ENCODE measurements at regions not wholly inside any gene's neighbourhood (a gene's known extent, or its start where the extent isn't known, plus 50 kb on each side); places are given as distances from the start of the nearest gene placed in this dataset.
A peak's percentile ranks its signal among the peaks of the same experiment; 100 is the strongest.
"Not testable (repeated sequence)": the region's sequence is repeated elsewhere in the genome, so short reads cannot be mapped to it uniquely, and the experiment has no call there.

DNA sequence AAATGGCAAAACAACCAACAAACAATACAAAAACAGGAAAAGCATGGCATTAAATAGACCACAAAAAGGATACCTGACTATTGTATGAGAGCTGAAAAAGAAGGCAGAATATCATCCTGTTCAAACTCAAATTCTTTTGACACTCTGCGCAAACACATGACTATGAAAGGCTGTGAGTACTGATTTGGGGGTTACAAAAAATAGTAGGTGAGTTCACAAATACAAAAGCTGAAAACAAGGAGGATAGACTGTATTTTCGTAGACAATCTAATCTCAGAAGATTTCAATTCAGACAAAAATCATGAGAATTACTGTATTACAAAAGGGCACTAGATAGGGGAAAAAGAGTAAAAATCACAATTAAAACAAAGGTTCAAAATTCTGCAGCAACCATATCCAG is 142.6 kb upstream of the C1QTNF3 start:
- H3K4me3 ChIP-seq (ENCODE audit: low read length in 3 of 3); intact Hi-C loops (cut with DNase I); H3K9me3 ChIP-seq (ENCODE audit: control insufficient read depth in 2 of 3, insufficient read depth in 1 of 3, low read length in 3 of 3); H3K9ac ChIP-seq (ENCODE audit: low read length in 3 of 3); H3K36me3 ChIP-seq (ENCODE audit: control insufficient read depth in 2 of 3, insufficient read depth in 3 of 3, low read length in 3 of 3); H3K4me1 ChIP-seq (ENCODE audit: control insufficient read depth in 2 of 3, insufficient read depth in 2 of 3, low read depth in 1 of 3, low read length in 3 of 3); H3K27ac ChIP-seq (ENCODE audit: low read depth in 2 of 2, low read length in 2 of 2); H3K27me3 ChIP-seq (ENCODE audit: control insufficient read depth, insufficient read depth, low read length); FAIRE-seq: not testable (repeated sequence)
- peak in 1 of 5 donors; percentile 1 for DNase-seq

DNA sequence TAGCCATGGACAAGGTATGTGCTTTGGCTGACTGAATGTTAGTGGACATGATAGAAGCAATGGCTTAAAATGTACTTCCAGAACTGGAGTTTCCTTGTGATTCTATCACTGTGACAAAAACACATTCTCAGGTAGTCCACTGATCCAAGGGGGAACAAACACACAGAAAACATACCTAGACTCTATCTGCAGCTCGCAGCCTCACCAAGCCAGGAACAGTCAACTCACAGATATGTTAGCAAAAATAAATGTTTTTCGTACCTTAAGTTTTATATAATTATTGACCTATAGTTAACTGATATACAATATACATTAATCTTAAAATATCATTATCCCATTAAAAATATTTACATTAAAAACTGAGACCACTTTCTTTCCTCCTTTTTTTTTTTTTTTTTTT is 143.1 kb upstream of the C1QTNF3 start:
- H3K27ac ChIP-seq (ENCODE audit: low read depth in 2 of 2, low read length in 2 of 2); FAIRE-seq; H3K9ac ChIP-seq (ENCODE audit: low read length in 3 of 3); H3K9me3 ChIP-seq (ENCODE audit: control insufficient read depth in 2 of 3, insufficient read depth in 1 of 3, low read length in 3 of 3); H3K36me3 ChIP-seq (ENCODE audit: control insufficient read depth in 2 of 3, insufficient read depth in 3 of 3, low read length in 3 of 3); H3K27me3 ChIP-seq (ENCODE audit: control insufficient read depth, insufficient read depth, low read length); H3K4me3 ChIP-seq (ENCODE audit: low read length in 3 of 3); intact Hi-C loops (cut with DNase I); H3K4me1 ChIP-seq (ENCODE audit: control insufficient read depth in 2 of 3, insufficient read depth in 2 of 3, low read depth in 1 of 3, low read length in 3 of 3): not testable (repeated sequence)
- DNase-seq = peak in 1 of 5 donors; percentile 73

DNA sequence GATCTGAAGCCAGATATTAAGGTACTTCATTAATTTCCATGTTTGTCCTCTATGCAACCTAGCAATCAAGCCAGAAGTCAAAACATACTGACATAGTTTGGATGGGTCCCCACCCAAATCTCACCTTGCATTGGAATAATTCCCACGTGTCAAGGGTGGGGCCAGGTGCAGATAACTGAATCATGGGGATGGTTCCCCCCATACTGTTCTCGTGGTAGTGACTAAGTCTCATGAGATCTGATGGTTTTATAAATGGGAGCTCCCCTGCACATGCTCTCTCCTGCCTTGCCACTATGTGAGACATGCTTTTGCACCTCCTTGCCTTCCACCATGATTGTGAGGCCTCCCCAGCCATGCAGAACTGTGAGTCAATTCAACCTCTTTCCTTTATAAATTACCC is 143.9 kb upstream of the C1QTNF3 start:
- intact Hi-C loops (cut with DNase I); H3K4me1 ChIP-seq (ENCODE audit: control insufficient read depth in 2 of 3, insufficient read depth in 2 of 3, low read depth in 1 of 3, low read length in 3 of 3); H3K9ac ChIP-seq (ENCODE audit: low read length in 3 of 3); H3K9me3 ChIP-seq (ENCODE audit: control insufficient read depth in 2 of 3, insufficient read depth in 1 of 3, low read length in 3 of 3); H3K27me3 ChIP-seq (ENCODE audit: control insufficient read depth, insufficient read depth, low read length); H3K36me3 ChIP-seq (ENCODE audit: control insufficient read depth in 2 of 3, insufficient read depth in 3 of 3, low read length in 3 of 3); H3K4me3 ChIP-seq (ENCODE audit: low read length in 3 of 3); FAIRE-seq; H3K27ac ChIP-seq (ENCODE audit: low read depth in 2 of 2, low read length in 2 of 2): not testable (repeated sequence)
- peak in 1 of 5 donors; percentile 63 for DNase-seq

DNA sequence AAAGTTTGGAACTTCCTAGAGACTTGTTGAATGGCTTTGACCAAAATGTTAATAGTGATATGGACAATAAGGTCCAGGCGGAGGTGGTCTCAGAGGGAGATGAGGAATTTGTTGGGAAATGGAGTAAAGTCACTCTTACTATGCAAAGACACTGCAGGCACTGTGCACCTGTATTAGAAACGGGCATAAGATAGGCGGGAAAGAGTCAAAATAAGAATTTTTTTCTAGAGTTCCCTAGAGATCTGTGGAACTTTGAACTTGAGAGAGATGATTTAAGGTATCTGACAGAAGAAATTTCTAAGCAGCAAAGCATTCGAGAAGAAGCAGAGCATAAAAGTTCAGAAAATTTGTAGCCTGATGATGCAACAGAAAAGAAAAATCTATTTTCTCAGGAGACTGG is 144.4 kb upstream of the C1QTNF3 start:
- DNase-seq; H3K4me1 ChIP-seq (ENCODE audit: control insufficient read depth in 2 of 3, insufficient read depth in 2 of 3, low read depth in 1 of 3, low read length in 3 of 3); H3K9me3 ChIP-seq (ENCODE audit: control insufficient read depth in 2 of 3, insufficient read depth in 1 of 3, low read length in 3 of 3); H3K9ac ChIP-seq (ENCODE audit: low read length in 3 of 3); H3K36me3 ChIP-seq (ENCODE audit: control insufficient read depth in 2 of 3, insufficient read depth in 3 of 3, low read length in 3 of 3); FAIRE-seq; H3K27me3 ChIP-seq (ENCODE audit: control insufficient read depth, insufficient read depth, low read length); H3K4me3 ChIP-seq (ENCODE audit: low read length in 3 of 3); H3K27ac ChIP-seq (ENCODE audit: low read depth in 2 of 2, low read length in 2 of 2); intact Hi-C loops (cut with DNase I): not testable (repeated sequence)

DNA sequence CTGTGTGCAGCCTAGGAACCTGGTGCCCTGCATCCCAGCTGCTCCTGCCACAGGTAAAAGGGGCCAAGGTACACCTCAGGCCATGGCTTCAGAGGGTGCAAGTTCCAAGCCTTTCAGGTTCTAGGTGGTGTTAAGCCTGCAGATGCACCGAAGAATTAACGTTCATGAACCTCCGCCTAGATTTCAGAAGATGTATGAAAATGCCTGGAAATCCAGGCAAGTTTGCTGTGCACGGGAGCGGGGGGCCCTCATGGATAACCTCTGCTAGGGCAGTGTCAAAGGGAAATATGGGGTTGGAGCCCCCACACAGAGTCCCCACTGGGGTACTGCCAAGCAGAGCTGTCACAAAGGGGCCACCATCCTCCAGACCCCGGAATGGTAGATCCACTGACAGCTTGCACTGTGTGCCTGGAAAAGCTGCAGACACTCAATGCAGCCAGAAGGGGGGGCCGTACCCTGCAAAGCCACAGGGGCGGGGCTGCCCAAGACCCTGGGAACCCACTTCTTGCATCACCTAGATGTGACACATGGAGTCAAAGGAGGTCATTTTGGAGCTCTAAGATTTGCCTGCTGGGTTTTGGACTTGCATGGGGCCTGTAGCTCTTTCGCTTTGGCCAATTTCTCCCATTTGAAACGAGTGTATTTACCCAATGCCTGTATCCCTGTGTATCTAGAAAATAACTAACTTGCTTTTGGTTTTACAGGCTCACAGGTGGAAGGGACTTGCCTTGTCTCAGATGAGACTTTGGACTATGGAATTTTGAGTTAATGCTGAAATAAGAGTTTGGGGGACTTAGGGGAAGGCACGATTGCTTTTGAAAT is 145.2 kb upstream of the C1QTNF3 start:
- TF ChIP-seq, protein P1, sequence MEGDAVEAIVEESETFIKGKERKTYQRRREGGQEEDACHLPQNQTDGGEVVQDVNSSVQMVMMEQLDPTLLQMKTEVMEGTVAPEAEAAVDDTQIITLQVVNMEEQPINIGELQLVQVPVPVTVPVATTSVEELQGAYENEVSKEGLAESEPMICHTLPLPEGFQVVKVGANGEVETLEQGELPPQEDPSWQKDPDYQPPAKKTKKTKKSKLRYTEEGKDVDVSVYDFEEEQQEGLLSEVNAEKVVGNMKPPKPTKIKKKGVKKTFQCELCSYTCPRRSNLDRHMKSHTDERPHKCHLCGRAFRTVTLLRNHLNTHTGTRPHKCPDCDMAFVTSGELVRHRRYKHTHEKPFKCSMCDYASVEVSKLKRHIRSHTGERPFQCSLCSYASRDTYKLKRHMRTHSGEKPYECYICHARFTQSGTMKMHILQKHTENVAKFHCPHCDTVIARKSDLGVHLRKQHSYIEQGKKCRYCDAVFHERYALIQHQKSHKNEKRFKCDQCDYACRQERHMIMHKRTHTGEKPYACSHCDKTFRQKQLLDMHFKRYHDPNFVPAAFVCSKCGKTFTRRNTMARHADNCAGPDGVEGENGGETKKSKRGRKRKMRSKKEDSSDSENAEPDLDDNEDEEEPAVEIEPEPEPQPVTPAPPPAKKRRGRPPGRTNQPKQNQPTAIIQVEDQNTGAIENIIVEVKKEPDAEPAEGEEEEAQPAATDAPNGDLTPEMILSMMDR (IDR thresholded peaks at IDR 0.05; ENCODE audit: borderline replicate concordance, extremely low read depth, insufficient read depth) = peak; percentile 30
- H3K36me3 ChIP-seq (ENCODE audit: control insufficient read depth in 2 of 3, insufficient read depth in 3 of 3, low read length in 3 of 3); intact Hi-C loops (cut with DNase I); H3K27ac ChIP-seq (ENCODE audit: low read depth in 2 of 2, low read length in 2 of 2); H3K9me3 ChIP-seq (ENCODE audit: control insufficient read depth in 2 of 3, insufficient read depth in 1 of 3, low read length in 3 of 3); H3K4me1 ChIP-seq (ENCODE audit: control insufficient read depth in 2 of 3, insufficient read depth in 2 of 3, low read depth in 1 of 3, low read length in 3 of 3); H3K4me3 ChIP-seq (ENCODE audit: low read length in 3 of 3); FAIRE-seq; H3K27me3 ChIP-seq (ENCODE audit: control insufficient read depth, insufficient read depth, low read length); H3K9ac ChIP-seq (ENCODE audit: low read length in 3 of 3): not testable (repeated sequence)
- peak; percentile 13 to 92 (median 49) for DNase-seq

DNA sequence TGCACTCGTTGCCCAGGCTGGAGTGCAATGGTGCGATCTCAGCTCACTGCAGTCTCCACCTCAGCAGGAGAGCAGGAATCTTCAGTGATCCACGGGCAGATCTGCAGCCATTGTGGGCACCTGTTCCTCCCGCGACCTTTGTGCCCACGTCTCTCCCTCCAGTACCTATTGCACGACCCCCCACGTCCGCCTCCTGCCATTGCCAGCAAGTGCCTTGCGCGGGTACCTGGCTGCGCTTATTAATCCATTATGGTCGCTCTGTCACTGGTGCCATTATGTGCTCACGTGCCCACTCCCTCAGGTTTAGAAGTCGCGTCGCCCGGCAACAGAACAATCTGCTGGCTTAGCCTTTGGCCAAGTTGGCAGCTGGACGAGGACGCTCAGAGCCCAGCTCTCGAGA is 146.2 kb upstream of the C1QTNF3 start:
- H3K9ac ChIP-seq (ENCODE audit: low read length in 3 of 3); H3K36me3 ChIP-seq (ENCODE audit: control insufficient read depth in 2 of 3, insufficient read depth in 3 of 3, low read length in 3 of 3); H3K27me3 ChIP-seq (ENCODE audit: control insufficient read depth, insufficient read depth, low read length); H3K27ac ChIP-seq (ENCODE audit: low read depth in 2 of 2, low read length in 2 of 2); H3K4me1 ChIP-seq (ENCODE audit: control insufficient read depth in 2 of 3, insufficient read depth in 2 of 3, low read depth in 1 of 3, low read length in 3 of 3); FAIRE-seq; intact Hi-C loops (cut with DNase I); H3K9me3 ChIP-seq (ENCODE audit: control insufficient read depth in 2 of 3, insufficient read depth in 1 of 3, low read length in 3 of 3); H3K4me3 ChIP-seq (ENCODE audit: low read length in 3 of 3): not testable (repeated sequence)
- DNase-seq = peak in 1 of 5 donors; percentile 93

DNA sequence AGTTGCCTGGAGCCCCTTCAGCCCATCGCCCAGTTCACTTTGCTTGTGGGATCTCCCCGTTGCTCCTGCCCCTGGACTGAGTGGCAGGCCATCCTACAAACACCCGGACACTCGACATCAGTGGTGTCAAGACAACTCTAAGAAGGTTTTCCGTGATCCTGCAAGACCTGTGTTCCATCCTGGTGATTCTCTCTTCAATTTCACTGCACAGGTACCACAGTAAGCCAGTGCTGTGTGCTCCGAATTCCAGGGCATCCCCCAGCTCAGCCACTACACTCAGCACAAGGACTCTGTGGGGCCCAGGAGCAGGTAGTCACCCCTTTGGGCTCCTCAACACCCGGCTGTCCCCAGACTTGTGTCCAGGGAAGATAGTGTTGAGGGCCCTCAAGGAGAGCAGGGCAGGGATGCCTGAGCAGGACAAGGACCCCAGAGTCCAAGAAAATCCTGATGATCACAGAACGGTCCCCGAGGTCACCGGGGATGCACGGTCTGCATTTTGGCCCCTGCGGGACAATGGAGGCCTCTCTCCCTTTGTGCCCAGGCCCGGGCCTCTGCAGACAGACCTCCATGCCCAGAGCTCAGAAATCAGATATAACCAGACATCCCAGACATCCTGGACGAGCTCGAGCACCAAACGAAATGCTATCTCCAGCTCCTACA is 146.9 kb upstream of the C1QTNF3 start:
- FAIRE-seq; H3K36me3 ChIP-seq (ENCODE audit: control insufficient read depth in 2 of 3, insufficient read depth in 3 of 3, low read length in 3 of 3); H3K27me3 ChIP-seq (ENCODE audit: control insufficient read depth, insufficient read depth, low read length); H3K4me1 ChIP-seq (ENCODE audit: control insufficient read depth in 2 of 3, insufficient read depth in 2 of 3, low read depth in 1 of 3, low read length in 3 of 3); intact Hi-C loops (cut with DNase I); H3K9me3 ChIP-seq (ENCODE audit: control insufficient read depth in 2 of 3, insufficient read depth in 1 of 3, low read length in 3 of 3); H3K4me3 ChIP-seq (ENCODE audit: low read length in 3 of 3); H3K27ac ChIP-seq (ENCODE audit: low read depth in 2 of 2, low read length in 2 of 2); H3K9ac ChIP-seq (ENCODE audit: low read length in 3 of 3): not testable (repeated sequence)
- peak in 4 of 5 donors; percentile 0 to 93 (median 32) for DNase-seq
